GM12892 (cell line): ENCODE measurements at regions not wholly inside any gene's neighbourhood (a gene's known extent, or its start where the extent isn't known, plus 50 kb on each side); places are given as distances from the start of the nearest gene placed in this dataset.

Experiments used
- POLR2A ChIP-seq: IDR thresholded peaks from 2 replicates; pipeline ENCODE4 v1.6.1; 2011; ENCODE audit warnings: low read depth, low read length, control low read depth
- POLR2AphosphoS5 ChIP-seq: IDR thresholded peaks from 2 replicates; pipeline ENCODE4 v1.6.1; 2011; ENCODE audit warnings: low read depth, low read length, control low read depth
- TAF1 ChIP-seq: IDR thresholded peaks from 2 replicates; pipeline ENCODE4 v1.6.1; 2011; ENCODE audit warnings: low read depth, mild to moderate bottlenecking, control low read depth, low read length, borderline replicate concordance

- TF ChIP-seq TAF1 (no peak), POLR2AphosphoS5 (no peak), POLR2A (no peak)
Measured at GRCh38 chr4:84238247-84239090, 260.6 kb downstream of the NKX6-1 start.
